B cell (primary cell): ENCODE measurements at regions not wholly inside any gene's neighbourhood (a gene's known extent, or its start where the extent isn't known, plus 50 kb on each side); places are given as distances from the start of the nearest gene placed in this dataset.

Source experiments
- CTCF ChIP-seq: fragments of 200-600 bp; IDR thresholded peaks from one replicate; pipeline ENCODE4 v1.8.0; 2022; ENCODE audit warnings: antibody characterized with exemption, mild to moderate bottlenecking
- EZH2 ChIP-seq: IDR thresholded peaks from 2 replicates; pipeline ENCODE4 v1.6.1; 2012; ENCODE audit warnings: borderline replicate concordance, low read depth, mild to moderate bottlenecking, moderate library complexity, low read length; ENCODE audit not compliant: insufficient read depth, poor library complexity, severe bottlenecking

- TF ChIP-seq CTCF = no peak
- TF ChIP-seq EZH2 = no peak
These were observed 76.6 kb upstream of the CST7 start for GRCh38 chr20:24872291-24873024.
